ENCODE measurements at regions not wholly inside any gene's neighbourhood (a gene's known extent, or its start where the extent isn't known, plus 50 kb on each side); places are given as distances from the start of the nearest gene placed in this dataset.
A peak's percentile ranks its signal among the peaks of the same experiment; 100 is the strongest.

GRCh38 chr2:144240656-144241339, 279.1 kb downstream of the ZEB2 start:
- DNase-seq = no peak

GRCh38 chr2:144239726-144240125, 280.2 kb downstream of the ZEB2 start:
- no peak for DNase-seq

- no peak for DNase-seq
Measured at GRCh38 chr2:144239306-144239705, 280.6 kb downstream of the ZEB2 start.

- DNase-seq = peak; percentile 56
Measured at GRCh38 chr2:144237830-144238627, 281.9 kb downstream of the ZEB2 start.

GRCh38 chr2:144237108-144237507, 282.8 kb downstream of the ZEB2 start:
- DNase-seq = no peak

- DNase-seq = no peak
Measured at GRCh38 chr2:144235050-144235449, 284.9 kb downstream of the ZEB2 start.

- peak; percentile 64 for DNase-seq
Measured at GRCh38 chr2:144234542-144234871, 285.4 kb downstream of the ZEB2 start.

GRCh38 chr2:144233733-144234541, 286.0 kb downstream of the ZEB2 start:
- no peak for DNase-seq

- DNase-seq = peak; percentile 52
Measured at GRCh38 chr2:144233317-144233716, 286.6 kb downstream of the ZEB2 start.

GRCh38 chr2:144230448-144231085, 289.4 kb downstream of the ZEB2 start:
- DNase-seq = peak; percentile 83

GRCh38 chr2:144230033-144230432, 289.9 kb downstream of the ZEB2 start:
- no peak for DNase-seq

- DNase-seq = no peak
Measured at GRCh38 chr2:144229296-144229695, 290.6 kb downstream of the ZEB2 start.

GRCh38 chr2:144227427-144228105, 292.4 kb downstream of the ZEB2 start:
- DNase-seq = no peak

GRCh38 chr2:144225076-144225475, 294.8 kb downstream of the ZEB2 start:
- DNase-seq = peak; percentile 59

- peak; percentile 42 for DNase-seq
Measured at GRCh38 chr2:144224472-144224871, 295.4 kb downstream of the ZEB2 start.

- DNase-seq = no peak
Measured at GRCh38 chr2:144219979-144220378, 299.9 kb downstream of the ZEB2 start.

GRCh38 chr2:144217853-144218633, 301.9 kb downstream of the ZEB2 start:
- no peak for DNase-seq

GRCh38 chr2:144215701-144216675, 303.9 kb downstream of the ZEB2 start:
- peak; percentile 21 for DNase-seq

GRCh38 chr2:144215207-144215606, 304.7 kb downstream of the ZEB2 start:
- DNase-seq = no peak

GRCh38 chr2:144213797-144214196, 306.1 kb downstream of the ZEB2 start:
- no peak for DNase-seq

Measured in hematopoietic multipotent progenitor cell treated with erythropoietin and hydrocortisone succinate and interleukin-3 and kit ligand, for 6 days (in vitro differentiated cells).